GM20000 (cell line): ENCODE measurements at regions not wholly inside any gene's neighbourhood (a gene's known extent, or its start where the extent isn't known, plus 50 kb on each side); places are given as distances from the start of the nearest gene placed in this dataset.

ENCODE experiments used
- DNase-seq: peaks from one replicate; pipeline ENCODE4 v3.0.0; 2012; ENCODE audit warnings: low spot score
- TF ChIP-seq, protein P1 (sequence below): IDR thresholded peaks from 2 replicates; pipeline ENCODE4 v1.5.1; 2012; ENCODE audit warnings: mild to moderate bottlenecking, control low read depth; ENCODE audit errors: extremely low read depth, missing control alignments

DNA sequence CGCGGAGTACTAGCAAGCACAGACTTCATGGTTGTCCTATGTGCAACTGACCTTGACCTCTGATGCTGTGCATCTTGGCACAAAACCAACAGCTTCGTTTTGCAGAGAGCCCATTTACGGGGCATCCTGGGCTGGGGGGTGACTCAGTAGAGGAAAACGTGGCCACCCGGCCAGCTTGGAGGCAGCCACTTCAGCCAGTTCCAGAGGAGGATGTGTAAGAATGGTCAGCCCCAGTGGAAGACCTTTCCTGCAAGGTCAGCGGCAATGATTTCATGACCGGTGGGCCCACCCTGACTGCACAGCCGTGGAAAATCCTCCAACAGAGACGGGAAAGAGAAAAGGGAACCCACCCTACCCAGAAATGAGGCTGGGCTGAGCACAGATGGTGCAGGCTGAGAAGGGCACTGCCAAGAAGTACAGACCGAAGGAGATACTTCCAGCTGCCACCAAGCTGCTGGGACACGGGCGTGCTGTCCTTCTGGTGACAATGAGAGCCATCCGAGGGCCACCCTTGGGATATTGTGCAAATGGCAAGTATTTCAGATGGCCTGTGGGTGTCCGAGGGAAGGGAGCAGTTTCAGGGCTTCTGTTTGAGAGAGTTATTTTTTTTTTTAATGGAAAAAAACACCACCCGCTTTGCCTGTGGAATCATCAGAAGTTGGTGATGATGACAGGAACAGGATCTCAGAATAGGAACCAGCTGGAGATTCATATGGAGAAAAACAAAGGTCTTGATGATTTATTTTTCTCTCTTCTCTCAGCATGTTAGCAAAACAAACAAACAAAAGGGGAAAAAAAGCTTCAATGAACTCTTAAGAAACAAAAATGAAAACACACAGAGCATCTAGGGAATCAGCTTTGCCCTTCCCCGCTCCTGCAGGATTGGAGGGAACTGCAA lies 120.2 kb upstream of the RFLNA start:
- DNase-seq, result no peak
- TF ChIP-seq, protein P1, sequence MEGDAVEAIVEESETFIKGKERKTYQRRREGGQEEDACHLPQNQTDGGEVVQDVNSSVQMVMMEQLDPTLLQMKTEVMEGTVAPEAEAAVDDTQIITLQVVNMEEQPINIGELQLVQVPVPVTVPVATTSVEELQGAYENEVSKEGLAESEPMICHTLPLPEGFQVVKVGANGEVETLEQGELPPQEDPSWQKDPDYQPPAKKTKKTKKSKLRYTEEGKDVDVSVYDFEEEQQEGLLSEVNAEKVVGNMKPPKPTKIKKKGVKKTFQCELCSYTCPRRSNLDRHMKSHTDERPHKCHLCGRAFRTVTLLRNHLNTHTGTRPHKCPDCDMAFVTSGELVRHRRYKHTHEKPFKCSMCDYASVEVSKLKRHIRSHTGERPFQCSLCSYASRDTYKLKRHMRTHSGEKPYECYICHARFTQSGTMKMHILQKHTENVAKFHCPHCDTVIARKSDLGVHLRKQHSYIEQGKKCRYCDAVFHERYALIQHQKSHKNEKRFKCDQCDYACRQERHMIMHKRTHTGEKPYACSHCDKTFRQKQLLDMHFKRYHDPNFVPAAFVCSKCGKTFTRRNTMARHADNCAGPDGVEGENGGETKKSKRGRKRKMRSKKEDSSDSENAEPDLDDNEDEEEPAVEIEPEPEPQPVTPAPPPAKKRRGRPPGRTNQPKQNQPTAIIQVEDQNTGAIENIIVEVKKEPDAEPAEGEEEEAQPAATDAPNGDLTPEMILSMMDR, result no peak

DNA sequence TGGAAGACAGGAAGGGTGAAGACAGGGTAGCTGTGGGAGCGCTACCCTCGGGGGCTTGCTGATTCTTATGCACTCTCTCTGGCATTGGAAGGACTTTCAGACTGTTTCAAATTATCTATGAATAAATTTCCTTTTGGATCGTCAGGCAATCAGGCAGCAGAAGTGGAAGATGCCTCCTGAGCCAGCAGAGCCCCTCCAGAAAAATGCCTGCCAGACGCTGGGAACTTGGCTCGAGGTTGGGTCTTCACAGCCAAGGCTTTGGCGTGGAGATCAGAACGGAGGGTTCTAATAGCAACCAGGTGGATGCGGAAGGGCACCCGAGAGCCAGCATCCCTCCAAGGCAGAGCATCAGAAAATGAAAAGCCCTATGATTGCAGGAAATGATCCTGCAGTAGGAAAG lies 119.2 kb upstream of the RFLNA start:
- DNase-seq, result no peak
- TF ChIP-seq, protein P1, result no peak

DNA sequence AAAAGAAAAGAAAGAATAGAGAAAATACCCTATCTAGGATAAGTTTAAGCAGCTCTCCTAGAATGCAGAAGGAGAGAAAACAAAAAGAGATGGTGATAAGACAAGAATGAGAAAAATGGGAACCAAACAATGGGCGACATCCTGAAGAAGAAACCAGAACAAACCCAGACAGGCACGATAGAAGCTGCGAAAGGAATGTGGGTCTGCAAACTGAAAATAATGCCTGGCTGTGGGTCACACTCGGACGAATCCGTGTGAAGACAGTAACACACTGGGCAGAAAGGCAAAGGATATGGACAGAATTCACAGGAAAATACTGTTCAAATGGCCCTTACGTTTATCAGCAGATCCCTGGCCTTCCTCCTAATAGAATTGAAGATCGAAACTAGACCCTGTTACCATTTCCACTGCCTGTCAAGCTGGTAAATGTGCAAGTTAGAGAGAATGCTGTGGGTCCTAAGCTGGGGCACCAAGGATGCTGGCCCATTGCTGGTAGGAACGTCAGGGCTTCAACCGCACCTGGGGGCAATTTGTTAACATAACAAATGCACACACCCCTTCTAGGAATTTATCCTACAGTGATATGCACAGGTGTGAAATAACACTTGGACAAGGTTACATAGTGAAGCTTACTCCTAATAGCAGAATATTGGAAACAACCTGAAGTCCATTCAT lies 117.5 kb upstream of the RFLNA start:
- DNase-seq, result no peak
- TF ChIP-seq, protein P1, result no peak

DNA sequence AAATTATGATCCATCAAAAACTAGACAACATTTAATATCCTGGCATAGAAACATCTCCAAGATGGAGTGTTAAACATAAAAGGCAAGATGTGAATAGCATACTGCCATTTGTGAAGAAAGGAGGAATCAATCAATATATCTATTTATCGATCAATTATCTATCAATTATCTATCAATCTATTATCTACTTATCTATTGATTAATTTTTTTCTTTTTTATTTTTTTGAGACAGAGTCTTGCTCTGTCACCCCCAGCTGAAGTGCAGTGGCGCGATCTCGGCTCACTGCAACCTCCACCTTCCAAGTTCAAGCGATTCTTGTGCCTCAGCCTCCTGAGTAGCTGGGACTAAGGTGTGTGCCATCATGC lies 117.0 kb upstream of the RFLNA start:
- TF ChIP-seq, protein P1, result no peak
- no peak for DNase-seq

DNA sequence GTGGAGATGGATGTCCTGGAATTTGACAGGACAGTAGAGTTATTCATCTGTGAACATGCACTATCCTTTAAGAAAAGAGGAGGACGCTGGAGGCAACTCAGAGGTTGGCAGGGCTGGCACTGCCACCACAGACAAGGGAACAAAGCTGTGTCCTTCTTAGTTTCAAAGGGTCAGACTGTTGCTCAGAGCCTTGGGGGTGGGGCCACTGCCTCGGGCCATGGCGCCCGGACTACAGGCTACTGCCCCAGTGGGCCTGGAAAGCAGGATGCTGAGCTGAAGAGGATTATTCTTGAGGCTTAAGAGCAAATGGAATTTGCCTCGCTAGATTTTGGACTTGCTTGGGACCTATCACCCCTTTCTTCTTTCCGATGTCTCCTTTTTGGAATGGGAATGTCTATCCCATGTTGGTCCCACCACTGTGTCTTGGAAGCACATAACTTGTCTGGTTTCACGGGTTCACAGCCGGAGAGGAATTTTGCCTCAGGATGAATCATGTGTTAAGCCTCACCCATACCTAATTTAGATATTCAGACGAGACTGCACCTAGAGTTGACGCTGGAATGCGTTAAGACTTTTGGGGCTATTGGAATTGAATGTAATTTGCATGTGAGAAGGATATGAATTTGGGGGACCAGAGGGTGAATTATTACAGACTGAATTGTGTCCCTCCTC lies 114.8 kb upstream of the RFLNA start:
- TF ChIP-seq, protein P1, result no peak
- no peak for DNase-seq

DNA sequence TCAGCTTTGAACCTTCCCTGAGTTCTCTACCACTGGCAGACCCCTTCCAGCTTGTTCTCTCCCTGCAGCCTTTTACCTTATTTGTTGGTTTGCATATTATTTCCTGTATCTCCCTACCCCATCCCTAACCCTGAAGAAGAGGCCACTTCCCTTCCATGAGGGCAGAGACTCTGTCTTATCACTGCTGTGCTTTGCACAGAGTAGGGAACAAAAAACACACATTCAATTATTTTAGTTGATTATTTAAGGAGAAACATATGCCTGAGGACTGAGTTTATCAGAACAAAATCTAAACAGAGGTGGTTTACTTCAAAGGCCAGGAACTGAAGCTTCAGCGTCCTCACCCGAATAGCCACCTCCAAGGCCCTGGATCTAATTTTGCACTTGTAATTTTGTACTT lies 111.7 kb upstream of the RFLNA start:
- TF ChIP-seq, protein P1, result no peak

DNA sequence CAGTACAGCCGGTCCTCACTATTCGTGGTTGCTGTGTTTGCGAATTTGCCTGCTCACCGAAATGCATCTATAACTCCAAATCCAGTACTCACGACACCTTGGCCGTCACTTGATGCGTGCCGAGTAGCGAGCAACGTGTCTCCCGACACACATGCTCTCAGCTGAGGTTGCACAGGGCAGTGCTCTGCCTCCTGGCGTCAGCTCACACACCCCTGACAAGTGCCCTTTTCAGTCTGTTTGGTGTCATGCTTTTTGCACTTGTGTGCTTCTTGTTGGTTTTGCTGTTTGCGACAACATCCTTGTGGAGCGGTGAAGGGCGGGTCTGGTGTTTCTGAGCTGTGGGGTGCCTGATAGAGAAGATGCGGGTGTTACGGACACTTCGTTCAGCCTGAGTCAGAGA lies 110.4 kb upstream of the RFLNA start:
- no peak for DNase-seq
- TF ChIP-seq, protein P1, result no peak

More for the DNA sequence above, 111.7 kb upstream of the RFLNA start:
- DNase-seq, result no peak
